ENCODE measurements at regions not wholly inside any gene's neighbourhood (a gene's known extent, or its start where the extent isn't known, plus 50 kb on each side); places are given as distances from the start of the nearest gene placed in this dataset.

GRCh38 chr9:88056876-88057275, 81.4 kb downstream of the SPATA31C2 start:
- no peak overlapping the region for H3K4me3 Mint-ChIP-seq
- H3K4me1 Mint-ChIP-seq, result no peaks in the 10 kb centered on the region
- H3K27ac Mint-ChIP-seq, result no peak overlapping the region
- no peaks in the 10 kb centered on the region for H3K9me3 Mint-ChIP-seq
- TF ChIP-seq CTCF (IDR thresholded peaks at IDR 0.05; ENCODE audit: unreplicated experiment in 3 of 3), result no peak
- peaks cover 7% of the 10 kb centered on the region for H3K27me3 Mint-ChIP-seq (ENCODE audit: low read depth)
- H3K36me3 Mint-ChIP-seq (ENCODE audit: low read depth), result no peaks in the 10 kb centered on the region

- Mint-ChIP-seq H3K4me3 (no peak overlapping the region), H3K4me1 (no peaks in the 10 kb centered on the region), H3K27me3 (ENCODE audit: low read depth) (peaks cover 7% of the 10 kb centered on the region), H3K27ac (no peak overlapping the region), H3K36me3 (ENCODE audit: low read depth) (no peaks in the 10 kb centered on the region), H3K9me3 (no peaks in the 10 kb centered on the region)
- TF ChIP-seq CTCF (IDR thresholded peaks at IDR 0.05; ENCODE audit: unreplicated experiment in 3 of 3), result no peak
These were observed 79.6 kb upstream of the CDK20 start for GRCh38 chr9:88053856-88054501.

GRCh38 chr9:88052321-88052965, 78.1 kb upstream of the CDK20 start:
- peak overlapping the region in 2 of 3 experiments; percentile 78 to 87 for H3K27ac Mint-ChIP-seq
- H3K4me1 Mint-ChIP-seq, result no peaks in the 10 kb centered on the region
- H3K4me3 Mint-ChIP-seq, result no peak overlapping the region
- no peaks in the 10 kb centered on the region for H3K9me3 Mint-ChIP-seq
- TF ChIP-seq CTCF (IDR thresholded peaks at IDR 0.05; ENCODE audit: unreplicated experiment in 3 of 3), result no peak
- no peaks in the 10 kb centered on the region for H3K36me3 Mint-ChIP-seq (ENCODE audit: low read depth)
- H3K27me3 Mint-ChIP-seq (ENCODE audit: low read depth), result peaks cover 7% of the 10 kb centered on the region

GRCh38 chr9:88051138-88051537, 76.8 kb upstream of the CDK20 start:
- Mint-ChIP-seq H3K27me3 (ENCODE audit: low read depth) (peaks cover 3% of the 10 kb centered on the region), H3K9me3 (peaks cover 6% of the 10 kb centered on the region), H3K27ac (no peak overlapping the region), H3K4me3 (no peak overlapping the region), H3K4me1 (peaks cover 4% of the 10 kb centered on the region), H3K36me3 (ENCODE audit: low read depth) (no peaks in the 10 kb centered on the region)
- TF ChIP-seq CTCF (IDR thresholded peaks at IDR 0.05; ENCODE audit: unreplicated experiment in 3 of 3), result no peak

- H3K4me1 Mint-ChIP-seq, result peaks cover 4% of the 10 kb centered on the region
- no peak overlapping the region for H3K27ac Mint-ChIP-seq
- no peaks in the 10 kb centered on the region for H3K36me3 Mint-ChIP-seq (ENCODE audit: low read depth)
- peaks cover 3% of the 10 kb centered on the region for H3K27me3 Mint-ChIP-seq (ENCODE audit: low read depth)
- H3K9me3 Mint-ChIP-seq, result peaks cover 9% of the 10 kb centered on the region
- no peak for TF ChIP-seq CTCF (IDR thresholded peaks at IDR 0.05; ENCODE audit: unreplicated experiment in 3 of 3)
- no peak overlapping the region for H3K4me3 Mint-ChIP-seq
These were observed 75.5 kb upstream of the CDK20 start for GRCh38 chr9:88049677-88050307.

Measured in nephron (organoid).